PC-9 (cell line): ENCODE measurements at regions not wholly inside any gene's neighbourhood (a gene's known extent, or its start where the extent isn't known, plus 50 kb on each side); places are given as distances from the start of the nearest gene placed in this dataset.

Experiments used
- BruUV-seq: library from RNA; stranded (reverse); fragments of 400-500 nt; replicated peaks from 2 replicates; lab custom pipeline; 2021; lab: Mats Ljungman, UMichigan
- CTCF ChIA-PET: fragments of 300-600 bp; sonication (Branson Sonifier 250); formaldehyde crosslinking; loops from one replicate; lab custom pipeline; 2022; ENCODE audit warnings: antibody characterized with exemption; lab: Charles Lee
- POLR2A ChIA-PET: fragments of 300-600 bp; sonication (Branson Sonifier 250); formaldehyde crosslinking; loops from one replicate; lab custom pipeline; 2022; ENCODE audit warnings: antibody characterized with exemption; ENCODE audit not compliant: unreplicated experiment; lab: Charles Lee
- DNase-seq, 2 experiments: peaks; one replicate each; pipeline versions ENCODE4 v3.0.0 to v3.0.0-alpha.2; 2015 to 2022; ENCODE audit warnings: mixed read lengths in 1 of 2
- H2AFZ ChIP-seq: fragments of 200-600 bp; sonication (generic); 2 replicates; pipeline ENCODE4 v1.8.1; 2017; ENCODE audit warnings: antibody characterized with exemption
- H3F3A ChIP-seq: fragments of 200-600 bp; sonication (generic); 2 replicates; pipeline ENCODE4 v1.8.1; 2017; ENCODE audit warnings: antibody characterized with exemption, mild to moderate bottlenecking, low read depth; ENCODE audit not compliant: insufficient read depth
- H3K27ac ChIP-seq: fragments of 200-600 bp; sonication (generic); 2 replicates; pipeline ENCODE4 v1.6.1; 2016; ENCODE audit warnings: mixed run types
- H3K27me3 ChIP-seq: fragments of 200-600 bp; sonication (generic); 2 replicates; pipeline ENCODE4 v1.6.1; 2016; ENCODE audit warnings: low read depth, mixed run types; ENCODE audit not compliant: insufficient read depth
- H3K36me3 ChIP-seq: fragments of 200-600 bp; sonication (generic); 2 replicates; pipeline ENCODE4 v1.6.1; 2016; ENCODE audit warnings: low read depth, mixed run types
- H3K4me1 ChIP-seq: fragments of 200-600 bp; sonication (generic); replicated peaks from 2 replicates; pipeline ENCODE4 v1.6.1; 2016; ENCODE audit warnings: mixed run types; ENCODE audit not compliant: insufficient read depth
- H3K4me2 ChIP-seq: fragments of 200-600 bp; sonication (generic); 2 replicates; pipeline ENCODE4 v1.6.1; 2017; ENCODE audit warnings: mixed run types
- H3K4me3 ChIP-seq: fragments of 200-600 bp; sonication (generic); 2 replicates; pipeline ENCODE4 v1.6.1; 2016; ENCODE audit warnings: mixed run types
- H3K79me2 ChIP-seq: fragments of 200-600 bp; sonication (generic); 2 replicates; pipeline ENCODE4 v1.6.1; 2017; ENCODE audit warnings: low read depth, mixed run types
- H3K9me2 ChIP-seq: fragments of 200-600 bp; sonication (generic); 2 replicates; pipeline ENCODE4 v1.8.1; 2017; ENCODE audit warnings: mild to moderate bottlenecking; ENCODE audit not compliant: insufficient read depth
- H3K9me3 ChIP-seq: fragments of 200-600 bp; sonication (generic); 2 replicates; pipeline ENCODE4 v1.8.1; 2016; ENCODE audit warnings: low read depth; ENCODE audit not compliant: insufficient read depth
- H4K20me1 ChIP-seq: fragments of 200-600 bp; sonication (generic); 2 replicates; pipeline ENCODE4 v1.8.1; 2017; ENCODE audit not compliant: insufficient read depth
- CTCF ChIP-seq: fragments of 200-600 bp; sonication (generic); conservative IDR thresholded peaks from 2 replicates; pipeline ENCODE4 v1.6.1; 2017; ENCODE audit warnings: mixed run types, antibody characterized with exemption, mild to moderate bottlenecking, moderate library complexity
- EZH2 ChIP-seq: fragments of 200-600 bp; sonication (generic); IDR thresholded peaks from 2 replicates; pipeline ENCODE4 v1.8.0; 2017; ENCODE audit warnings: antibody characterized with exemption, low read depth
- intact Hi-C: fragments of 100-400 bp; cut with micrococcal nuclease; formaldehyde crosslinking; loops from one replicate; pipeline ENCODE4 v1.10.0; 2022; ENCODE audit not compliant: unreplicated experiment

GRCh38 chr9:90259311-90260246, 383.0 kb downstream of the DIRAS2 start:
- no peak overlapping the region for H3K4me2 ChIP-seq
- H3K79me2 ChIP-seq, result no peaks in the 10 kb centered on the region
- peaks cover 10% of the 10 kb centered on the region for H3K9me3 ChIP-seq
- H3K4me1 ChIP-seq, result no peaks in the 10 kb centered on the region
- no peaks in the 10 kb centered on the region for H3K27me3 ChIP-seq
- ChIA-PET POLR2A (interaction anchor here (0.6 kb wide), 1 partner anchor 48 kb away, joined by 5 read pairs; no protein-coding TSS in a partner anchor), CTCF (no interaction called here)
- no peak for DNase-seq
- no peak overlapping the region for H3K4me3 ChIP-seq
- TF ChIP-seq EZH2, result no peak
- TF ChIP-seq CTCF, result no peak
- H4K20me1 ChIP-seq, result no peaks in the 10 kb centered on the region
- no TSS peak for BruUV-seq
- no peak overlapping the region for H2AFZ ChIP-seq
- H3K9me2 ChIP-seq, result no peaks in the 10 kb centered on the region
- intact Hi-C loops, result no loop called here
- no peaks in the 10 kb centered on the region for H3F3A ChIP-seq
- H3K27ac ChIP-seq, result no peak overlapping the region
- H3K36me3 ChIP-seq, result no peaks in the 10 kb centered on the region

GRCh38 chr9:90261698-90262097, 380.9 kb downstream of the DIRAS2 start:
- Histone ChIP-seq H2AFZ (no peak overlapping the region), H3K4me1 (no peaks in the 10 kb centered on the region), H3K27me3 (no peaks in the 10 kb centered on the region), H3K27ac (no peak overlapping the region), H3K36me3 (no peaks in the 10 kb centered on the region), H4K20me1 (no peaks in the 10 kb centered on the region), H3K4me3 (no peak overlapping the region), H3K9me2 (no peaks in the 10 kb centered on the region), H3K9me3 (peaks cover 10% of the 10 kb centered on the region), H3F3A (no peaks in the 10 kb centered on the region), H3K79me2 (no peaks in the 10 kb centered on the region), H3K4me2 (no peak overlapping the region)
- DNase-seq, result no peak
- no TSS peak for BruUV-seq
- ChIA-PET CTCF (no interaction called here), POLR2A (no interaction called here)
- TF ChIP-seq EZH2 (no peak), CTCF (no peak)
- intact Hi-C loops, result no loop called here

GRCh38 chr9:90268613-90269012, 374.0 kb downstream of the DIRAS2 start:
- Histone ChIP-seq H3K27ac (no peak overlapping the region), H3K36me3 (no peaks in the 10 kb centered on the region), H3K4me3 (no peak overlapping the region), H3K79me2 (no peaks in the 10 kb centered on the region), H2AFZ (no peak overlapping the region), H4K20me1 (no peaks in the 10 kb centered on the region), H3K9me2 (no peaks in the 10 kb centered on the region), H3K4me1 (no peaks in the 10 kb centered on the region), H3K27me3 (no peaks in the 10 kb centered on the region), H3K4me2 (no peak overlapping the region), H3F3A (no peaks in the 10 kb centered on the region), H3K9me3 (no peaks in the 10 kb centered on the region)
- POLR2A ChIA-PET, result no interaction called here
- intact Hi-C loops, result no loop called here
- no TSS peak for BruUV-seq
- CTCF ChIA-PET, result no interaction called here
- DNase-seq, result no peak
- TF ChIP-seq EZH2 (no peak), CTCF (no peak)
